T47D (cell line): ENCODE measurements at regions not wholly inside any gene's neighbourhood (a gene's known extent, or its start where the extent isn't known, plus 50 kb on each side); places are given as distances from the start of the nearest gene placed in this dataset.

Experiments
- DNase-seq, 2 experiments: peaks; one replicate each; pipeline versions ENCODE4 v3.0.0 to v3.0.0-alpha.2; 2011 to 2012; ENCODE audit warnings: low read depth in 1 of 2, low spot score in 1 of 2
- JUND ChIP-seq: IDR thresholded peaks from 2 replicates; pipeline ENCODE4 v1.6.1; 2012; ENCODE audit warnings: low read depth
- in situ Hi-C: cut with HindIII; loops from 2 replicates; pipeline ENCODE4 v1.10.0; 2016; ENCODE audit warnings: low sequenced_read_pairs, low pct_unique_long_range_greater_than_20kb

GRCh38 chr13:63512095-63512494 is 2096.4 kb upstream of the PCDH20 start:
- no peak for DNase-seq
- TF ChIP-seq JUND = no peak
- in situ Hi-C loops = no loop called here

- in situ Hi-C loops = no loop called here
- no peak for DNase-seq
- no peak for TF ChIP-seq JUND
Observed at GRCh38 chr13:63501702-63502101, 2086.1 kb upstream of the PCDH20 start.

- in situ Hi-C loops = no loop called here
Observed at GRCh38 chr13:63497601-63498000, 2082.0 kb upstream of the PCDH20 start.

GRCh38 chr13:63492604-63493003 is 2077.0 kb upstream of the PCDH20 start:
- DNase-seq = no peak
- no peak for TF ChIP-seq JUND

More at GRCh38 chr13:63497601-63498000, 2082.0 kb upstream of the PCDH20 start:
- TF ChIP-seq JUND = no peak
- DNase-seq = no peak

GRCh38 chr13:63490149-63490548 is 2074.5 kb upstream of the PCDH20 start:
- in situ Hi-C loops = no loop called here
- no peak for DNase-seq
- TF ChIP-seq JUND = no peak

More at GRCh38 chr13:63492604-63493003, 2077.0 kb upstream of the PCDH20 start:
- in situ Hi-C loops = no loop called here

- DNase-seq = no peak
- TF ChIP-seq JUND = no peak
- in situ Hi-C loops = no loop called here
Observed at GRCh38 chr13:63481334-63481733, 2065.7 kb upstream of the PCDH20 start.

GRCh38 chr13:63472711-63473110 is 2057.1 kb upstream of the PCDH20 start:
- in situ Hi-C loops = no loop called here
- no peak for DNase-seq

GRCh38 chr13:63463782-63464610 is 2048.3 kb upstream of the PCDH20 start:
- in situ Hi-C loops = no loop called here
- no peak for TF ChIP-seq JUND
- no peak for DNase-seq

More at GRCh38 chr13:63472711-63473110, 2057.1 kb upstream of the PCDH20 start:
- TF ChIP-seq JUND = no peak

GRCh38 chr13:63460462-63461090 is 2044.9 kb upstream of the PCDH20 start:
- no peak for TF ChIP-seq JUND
- DNase-seq = no peak
- in situ Hi-C loops = no loop called here

- DNase-seq = no peak
- in situ Hi-C loops = no loop called here
- TF ChIP-seq JUND = no peak
Observed at GRCh38 chr13:63457186-63457585, 2041.5 kb upstream of the PCDH20 start.

GRCh38 chr13:63455938-63456337 is 2040.3 kb upstream of the PCDH20 start:
- no peak for TF ChIP-seq JUND
- DNase-seq = peak in 1 of 2 experiments; percentile 10
- in situ Hi-C loops = no loop called here

- TF ChIP-seq JUND = no peak
- DNase-seq = no peak
- in situ Hi-C loops = no loop called here
Observed at GRCh38 chr13:63449550-63449949, 2033.9 kb upstream of the PCDH20 start.

GRCh38 chr13:63448692-63449091 is 2033.0 kb upstream of the PCDH20 start:
- in situ Hi-C loops = no loop called here

More at GRCh38 chr13:63448692-63449091, 2033.0 kb upstream of the PCDH20 start:
- no peak for TF ChIP-seq JUND
- DNase-seq = no peak
